Keratinocyte (primary cell): ENCODE measurements at regions not wholly inside any gene's neighbourhood (a gene's known extent, or its start where the extent isn't known, plus 50 kb on each side); places are given as distances from the start of the nearest gene placed in this dataset.

Experiments used
- DNase-seq: peaks from one replicate; pipeline ENCODE4 v3.0.0-alpha.2; 2011; ENCODE audit warnings: low read depth, missing footprints, low spot score
- FAIRE-seq: peaks from 2 replicates; lab custom pipeline; 2011; peaks lifted over from hg19 to GRCh38; lab: Jason Lieb, UNC
- H2AFZ ChIP-seq: 2 replicates; pipeline ENCODE4 v1.6.0; 2012; ENCODE audit warnings: low read length, control low read depth, inconsistent platforms; ENCODE audit not compliant: control insufficient read depth
- H3K27ac ChIP-seq: 2 replicates; pipeline ENCODE4 v1.5.1; 2011; ENCODE audit warnings: low read length; ENCODE audit not compliant: control insufficient read depth, insufficient read depth
- H3K27me3 ChIP-seq: 3 replicates; pipeline ENCODE4 v1.6.0; 2011; ENCODE audit warnings: low read length; ENCODE audit not compliant: control insufficient read depth, insufficient read depth; ENCODE audit errors: extremely low read depth
- H3K36me3 ChIP-seq, 2 experiments: 2 replicates in 1 of 2; 3 replicates in 1 of 2; pipeline ENCODE4 v1.5.1; 2011; ENCODE audit warnings: low read length in 2 of 2, mild to moderate bottlenecking in 1 of 2; ENCODE audit not compliant: control insufficient read depth in 2 of 2, insufficient read depth in 2 of 2; ENCODE audit errors: extremely low read depth in 1 of 2
- H3K4me1 ChIP-seq: 3 replicates; pipeline ENCODE4 v1.5.1; 2011; ENCODE audit warnings: low read length; ENCODE audit not compliant: control insufficient read depth, insufficient read depth; ENCODE audit errors: extremely low read depth
- H3K4me2 ChIP-seq: 3 replicates; pipeline ENCODE4 v1.6.0; 2011; ENCODE audit warnings: low read depth, low read length; ENCODE audit not compliant: control insufficient read depth, insufficient read depth; ENCODE audit errors: extremely low read depth
- H3K4me3 ChIP-seq, 3 experiments: fragments of 200-600 bp in 1 of 3; sonication (generic) in 1 of 3; 2 replicates in 2 of 3; 3 replicates in 1 of 3; pipeline ENCODE4 v1.5.1; 2011 to 2016; ENCODE audit warnings: low read length in 3 of 3, mild to moderate bottlenecking in 3 of 3, control low read depth in 2 of 3, inconsistent platforms in 1 of 3, low read depth in 1 of 3, mixed read lengths in 1 of 3, mixed run types in 1 of 3, moderate library complexity in 1 of 3; ENCODE audit not compliant: control insufficient read depth in 2 of 3, insufficient read depth in 2 of 3; ENCODE audit errors: extremely low read depth in 1 of 3
- H3K79me2 ChIP-seq: 2 replicates; pipeline ENCODE4 v1.6.0; 2012; ENCODE audit warnings: low read length; ENCODE audit not compliant: control insufficient read depth, insufficient read depth
- H3K9ac ChIP-seq: 3 replicates; pipeline ENCODE4 v1.6.0; 2011; ENCODE audit warnings: low read length; ENCODE audit not compliant: control insufficient read depth, insufficient read depth; ENCODE audit errors: extremely low read depth
- H3K9me1 ChIP-seq: 3 replicates; pipeline ENCODE4 v1.6.0; 2011; ENCODE audit warnings: low read length; ENCODE audit not compliant: control insufficient read depth, insufficient read depth; ENCODE audit errors: extremely low read depth
- H3K9me3 ChIP-seq: 2 replicates; pipeline ENCODE4 v1.5.1; 2012; ENCODE audit warnings: low read depth, low read length; ENCODE audit not compliant: control insufficient read depth
- H4K20me1 ChIP-seq: 3 replicates; pipeline ENCODE4 v1.6.0; 2011; ENCODE audit warnings: low read length; ENCODE audit not compliant: control insufficient read depth, insufficient read depth; ENCODE audit errors: extremely low read depth
- EZH2 ChIP-seq: IDR thresholded peaks from one replicate; pipeline ENCODE4 v1.6.1; 2012; ENCODE audit warnings: inconsistent platforms, mild to moderate bottlenecking, low read length, moderate library complexity
- dilution Hi-C: fragments of 300-500 bp; cut with MboI; formaldehyde crosslinking; loops from one replicate; pipeline ENCODE4 v1.7.0; 2020; ENCODE audit warnings: low sequenced_read_pairs; ENCODE audit not compliant: extremely low pct_ligation_motif_present
- TF ChIP-seq, protein P1 (sequence below), 3 experiments: IDR thresholded peaks in 1 of 3; conservative IDR thresholded peaks in 1 of 3; optimal IDR thresholded peaks in 1 of 3; 2 replicates in 2 of 3; 3 replicates in 1 of 3; pipeline versions ENCODE3 to v1.5.1; 2011; ENCODE audit warnings: low read length in 3 of 3, mild to moderate bottlenecking in 3 of 3, moderate library complexity in 2 of 3, control low read depth in 1 of 3, inconsistent platforms in 1 of 3; ENCODE audit not compliant: insufficient read depth in 2 of 3; ENCODE audit errors: extremely low read depth in 1 of 3

DNA sequence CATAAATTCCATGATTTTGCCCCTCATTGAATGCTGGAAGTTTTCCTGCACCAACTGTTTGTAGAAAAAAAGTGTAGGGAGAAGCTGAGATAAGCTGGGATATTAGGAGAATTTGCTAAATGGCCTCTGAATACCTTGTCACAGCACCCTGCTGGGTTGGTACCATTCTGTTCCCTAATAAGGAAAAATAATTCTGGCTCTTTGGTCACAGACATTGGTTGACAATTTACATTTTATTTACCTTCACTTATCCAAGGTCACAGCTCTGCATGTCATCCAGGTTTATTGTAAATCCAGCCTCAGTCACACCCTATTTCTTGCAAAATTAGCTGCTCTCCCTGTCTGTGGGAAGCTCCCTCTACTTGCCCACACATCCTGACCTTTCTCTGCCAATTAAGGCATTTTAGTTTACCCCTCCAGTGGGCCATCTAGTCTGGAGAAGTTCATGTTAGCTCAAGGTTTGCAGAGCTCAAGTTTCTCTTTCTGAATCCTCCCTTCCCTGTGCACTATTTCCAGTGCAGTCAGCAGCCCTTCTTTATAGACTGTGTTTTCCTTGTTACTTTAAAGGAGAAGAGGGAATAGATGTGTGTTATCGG lies 115.4 kb upstream of the NTRK2 start:
- Histone ChIP-seq H3K9me1 (no peaks in the 10 kb centered on the region), H3K79me2 (no peaks in the 10 kb centered on the region), H3K27me3 (no peaks in the 10 kb centered on the region), H3K4me1 (peaks cover 6% of the 10 kb centered on the region), H3K9ac (no peak overlapping the region), H3K9me3 (no peaks in the 10 kb centered on the region), H3K4me3 (no peak overlapping the region), H3K27ac (no peak overlapping the region), H3K4me2 (no peak overlapping the region), H4K20me1 (no peaks in the 10 kb centered on the region), H2AFZ (no peak overlapping the region), H3K36me3 (no peaks in the 10 kb centered on the region)
- dilution Hi-C loops = no loop called here
- DNase-seq (no peak), FAIRE-seq (no peak)
- TF ChIP-seq, protein P1, sequence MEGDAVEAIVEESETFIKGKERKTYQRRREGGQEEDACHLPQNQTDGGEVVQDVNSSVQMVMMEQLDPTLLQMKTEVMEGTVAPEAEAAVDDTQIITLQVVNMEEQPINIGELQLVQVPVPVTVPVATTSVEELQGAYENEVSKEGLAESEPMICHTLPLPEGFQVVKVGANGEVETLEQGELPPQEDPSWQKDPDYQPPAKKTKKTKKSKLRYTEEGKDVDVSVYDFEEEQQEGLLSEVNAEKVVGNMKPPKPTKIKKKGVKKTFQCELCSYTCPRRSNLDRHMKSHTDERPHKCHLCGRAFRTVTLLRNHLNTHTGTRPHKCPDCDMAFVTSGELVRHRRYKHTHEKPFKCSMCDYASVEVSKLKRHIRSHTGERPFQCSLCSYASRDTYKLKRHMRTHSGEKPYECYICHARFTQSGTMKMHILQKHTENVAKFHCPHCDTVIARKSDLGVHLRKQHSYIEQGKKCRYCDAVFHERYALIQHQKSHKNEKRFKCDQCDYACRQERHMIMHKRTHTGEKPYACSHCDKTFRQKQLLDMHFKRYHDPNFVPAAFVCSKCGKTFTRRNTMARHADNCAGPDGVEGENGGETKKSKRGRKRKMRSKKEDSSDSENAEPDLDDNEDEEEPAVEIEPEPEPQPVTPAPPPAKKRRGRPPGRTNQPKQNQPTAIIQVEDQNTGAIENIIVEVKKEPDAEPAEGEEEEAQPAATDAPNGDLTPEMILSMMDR (optimal IDR thresholded peaks at IDR 0.05 in 1 of 3, IDR thresholded peaks at IDR 0.05 in 1 of 3, conservative IDR thresholded peaks at IDR 0.05 in 1 of 3; ENCODE audit: extremely low read depth in 1 of 3, insufficient read depth in 2 of 3, low read length in 3 of 3) = no peak
- no peak for TF ChIP-seq EZH2

GRCh38 chr9:84556556-84556955 lies 113.0 kb upstream of the NTRK2 start:
- H4K20me1 ChIP-seq = no peaks in the 10 kb centered on the region
- DNase-seq = no peak
- H3K9me3 ChIP-seq = no peaks in the 10 kb centered on the region
- no peaks in the 10 kb centered on the region for H3K36me3 ChIP-seq
- no peak overlapping the region for H3K27ac ChIP-seq
- H3K79me2 ChIP-seq = no peaks in the 10 kb centered on the region
- no peak overlapping the region for H3K4me2 ChIP-seq
- no peak overlapping the region for H2AFZ ChIP-seq
- no peak overlapping the region for H3K9ac ChIP-seq
- peaks cover 6% of the 10 kb centered on the region for H3K4me1 ChIP-seq
- dilution Hi-C loops = no loop called here
- H3K9me1 ChIP-seq = no peaks in the 10 kb centered on the region
- TF ChIP-seq, protein P1 (optimal IDR thresholded peaks at IDR 0.05 in 1 of 3, IDR thresholded peaks at IDR 0.05 in 1 of 3, conservative IDR thresholded peaks at IDR 0.05 in 1 of 3; ENCODE audit: extremely low read depth in 1 of 3, insufficient read depth in 2 of 3, low read length in 3 of 3) = no peak
- TF ChIP-seq EZH2 = no peak
- no peak for FAIRE-seq
- no peak overlapping the region for H3K4me3 ChIP-seq
- H3K27me3 ChIP-seq = no peaks in the 10 kb centered on the region
